Endothelial cell of umbilical vein (primary cell): ENCODE measurements at regions not wholly inside any gene's neighbourhood (a gene's known extent, or its start where the extent isn't known, plus 50 kb on each side); places are given as distances from the start of the nearest gene placed in this dataset.
A peak's percentile ranks its signal among the peaks of the same experiment; 100 is the strongest.

Experiments
- BruUV-seq: library from RNA; stranded (reverse); fragments of 400-500 nt; replicated peaks from 2 replicates; lab custom pipeline; 2021; lab: Mats Ljungman, UMichigan
- CTCF ChIA-PET: fragments of 300-600, 350-600 bp; sonication (Branson Sonifier 250); formaldehyde crosslinking; loops from one replicate; lab custom pipeline; 2021; ENCODE audit warnings: antibody characterized with exemption, inconsistent platforms; lab: Charles Lee
- POLR2A ChIA-PET: fragments of 300-600, 350-600 bp; sonication (Branson Sonifier 250); formaldehyde crosslinking; loops from one replicate; lab custom pipeline; 2021; ENCODE audit warnings: antibody characterized with exemption, inconsistent platforms; lab: Charles Lee
- DNase-seq: peaks from one replicate; pipeline ENCODE4 v3.0.0-alpha.2; 2011; ENCODE audit warnings: low read depth, low spot score
- FAIRE-seq: peaks from 2 replicates; lab custom pipeline; 2011; peaks lifted over from hg19 to GRCh38; lab: Jason Lieb, UNC
- H2AFZ ChIP-seq: 2 replicates; pipeline ENCODE4 v1.6.0; 2012; ENCODE audit warnings: low read depth, low read length, control low read depth, inconsistent platforms
- H3K27ac ChIP-seq: 2 replicates; pipeline ENCODE4 v1.5.1; 2011; ENCODE audit warnings: low read depth, mild to moderate bottlenecking, control low read depth, low read length, moderate library complexity; ENCODE audit not compliant: insufficient read depth
- H3K27me3 ChIP-seq, 2 experiments: 2 replicates each; pipeline versions ENCODE4 v1.6.0 to v1.6.1; 2011; ENCODE audit warnings: low read length in 2 of 2, mixed read lengths in 1 of 2; ENCODE audit not compliant: control insufficient read depth in 2 of 2, insufficient read depth in 2 of 2
- H3K36me3 ChIP-seq, 2 experiments: 2 replicates in 1 of 2; 3 replicates in 1 of 2; pipeline ENCODE4 v1.5.1; 2011; ENCODE audit warnings: low read length in 2 of 2, mild to moderate bottlenecking in 1 of 2, moderate library complexity in 1 of 2; ENCODE audit not compliant: control insufficient read depth in 2 of 2, insufficient read depth in 2 of 2; ENCODE audit errors: extremely low read depth in 1 of 2
- H3K4me1 ChIP-seq: 3 replicates; pipeline ENCODE4 v1.5.1; 2011; ENCODE audit warnings: mild to moderate bottlenecking, low read length; ENCODE audit not compliant: control insufficient read depth, insufficient read depth; ENCODE audit errors: extremely low read depth
- H3K4me2 ChIP-seq: 2 replicates; pipeline ENCODE4 v1.6.1; 2011; ENCODE audit warnings: low read length, control low read depth, mixed read lengths; ENCODE audit not compliant: insufficient read depth
- H3K4me3 ChIP-seq, 3 experiments: fragments of 200-600 bp in 1 of 3; sonication (generic), shearing (Covaris generic) in 1 of 3; replicated peaks in 1 of 3; 2 replicates each; pipeline ENCODE4 v1.5.1; 2011 to 2016; ENCODE audit warnings: control low read depth in 3 of 3, low read length in 3 of 3, mild to moderate bottlenecking in 2 of 3, inconsistent platforms in 1 of 3, low read depth in 1 of 3, moderate library complexity in 1 of 3; ENCODE audit not compliant: insufficient read depth in 1 of 3
- H3K79me2 ChIP-seq: 2 replicates; pipeline ENCODE4 v1.6.0; 2012; ENCODE audit warnings: low read length, inconsistent platforms; ENCODE audit not compliant: control insufficient read depth, insufficient read depth
- H3K9ac ChIP-seq: replicated peaks from 2 replicates; pipeline ENCODE3; 2011; ENCODE audit warnings: low read length, control low read depth; ENCODE audit not compliant: insufficient read depth; ENCODE audit errors: extremely low read depth
- H3K9me1 ChIP-seq: replicated peaks from 3 replicates; pipeline ENCODE4 v1.6.0; 2011; ENCODE audit warnings: mild to moderate bottlenecking, low read length; ENCODE audit not compliant: control insufficient read depth, insufficient read depth; ENCODE audit errors: extremely low read depth
- H3K9me3 ChIP-seq: replicated peaks from 2 replicates; pipeline ENCODE4 v1.5.1; 2012; ENCODE audit warnings: low read length, inconsistent platforms; ENCODE audit not compliant: control insufficient read depth, insufficient read depth
- H4K20me1 ChIP-seq: replicated peaks from 2 replicates; pipeline ENCODE3; 2011; ENCODE audit warnings: mild to moderate bottlenecking, low read length; ENCODE audit not compliant: control insufficient read depth, insufficient read depth; ENCODE audit errors: extremely low read depth
- EZH2 ChIP-seq: IDR thresholded peaks from 2 replicates; pipeline ENCODE4 v1.6.1; 2012; ENCODE audit warnings: borderline replicate concordance, low read depth, mild to moderate bottlenecking, moderate library complexity, low read length, inconsistent platforms; ENCODE audit not compliant: severe bottlenecking
- FOS ChIP-seq: IDR thresholded peaks from 2 replicates; pipeline ENCODE4 v1.6.1; 2011; ENCODE audit warnings: mild to moderate bottlenecking, low read length, moderate library complexity, borderline replicate concordance; ENCODE audit not compliant: insufficient read depth
- GATA2 ChIP-seq: IDR thresholded peaks from 2 replicates; pipeline ENCODE4 v1.7.0; 2011; ENCODE audit warnings: low read depth, mild to moderate bottlenecking, moderate library complexity, mixed read lengths, low read length; ENCODE audit not compliant: insufficient read length, insufficient read depth
- JUN ChIP-seq: IDR thresholded peaks from 2 replicates; pipeline ENCODE4 v1.6.1; 2011; ENCODE audit warnings: borderline replicate concordance, low read depth; ENCODE audit not compliant: insufficient read length, insufficient read depth
- MYC ChIP-seq: IDR thresholded peaks from one replicate; pipeline ENCODE4 v1.6.1; 2011; ENCODE audit warnings: mild to moderate bottlenecking, low read depth, low read length
- POLR2A ChIP-seq: IDR thresholded peaks from 2 replicates; pipeline ENCODE4 v1.6.1; 2012; ENCODE audit warnings: low read depth, mild to moderate bottlenecking, control low read depth, low read length
- POLR2AphosphoS5 ChIP-seq: IDR thresholded peaks from 2 replicates; pipeline ENCODE4 v1.6.1; 2012; ENCODE audit warnings: low read depth, mild to moderate bottlenecking, control low read depth, low read length, moderate library complexity; ENCODE audit not compliant: insufficient read depth
- dilution Hi-C: fragments of 300-500 bp; cut with MboI; formaldehyde crosslinking; loops from one replicate; pipeline ENCODE4 v1.15.0; 2019; ENCODE audit warnings: low sequenced_read_pairs; ENCODE audit not compliant: extremely low pct_ligation_motif_present
- intact Hi-C: fragments of 100-400 bp; cut with micrococcal nuclease; formaldehyde crosslinking; loops from one replicate; pipeline ENCODE4 v1.10.0; 2022
- TF ChIP-seq, protein P1 (sequence below): IDR thresholded peaks from 2 replicates; pipeline ENCODE4 v1.6.1; 2011; ENCODE audit not compliant: insufficient read depth, insufficient read length
- TF ChIP-seq, protein P2 (sequence below), 2 donors: IDR thresholded peaks; 1 replicate in 1 of 2; 2 replicates in 1 of 2; pipeline ENCODE4 v1.5.1; 2011; ENCODE audit warnings: low read length in 2 of 2, mild to moderate bottlenecking in 2 of 2, moderate library complexity in 2 of 2, control low read depth in 1 of 2, inconsistent platforms in 1 of 2, low read depth in 1 of 2; ENCODE audit not compliant: insufficient read depth in 1 of 2; ENCODE audit errors: extremely low read depth in 1 of 2

DNA sequence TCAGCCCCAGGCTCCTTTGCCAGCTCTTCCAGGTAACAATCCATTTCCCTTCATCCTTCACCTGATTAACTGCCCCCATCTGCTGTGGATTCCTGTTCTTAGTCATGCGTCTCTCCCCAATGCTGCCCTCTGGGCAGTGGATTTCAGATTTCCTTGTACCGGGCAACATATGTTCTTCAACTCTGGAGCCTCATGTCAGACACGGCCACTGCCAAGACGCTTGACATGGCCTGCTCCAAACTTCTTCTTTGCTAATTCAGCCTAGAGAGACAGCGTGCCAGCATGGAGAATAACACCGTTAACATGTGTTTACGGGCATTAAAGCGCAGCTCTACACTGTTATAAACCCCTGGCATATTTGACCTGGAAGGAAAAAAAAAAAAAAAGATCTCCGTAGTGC lies 1035.1 kb upstream of the NR2F2 start:
- H3K79me2 ChIP-seq: peaks cover 5% of the 10 kb centered on the region
- DNase-seq (no peak), FAIRE-seq (peak; percentile 72)
- no peaks in the 10 kb centered on the region for H3K9me1 ChIP-seq
- peak overlapping the region; percentile 67 for H3K9ac ChIP-seq
- dilution Hi-C loops (no loop called here), intact Hi-C loops (no loop called here)
- no peak for TF ChIP-seq FOS
- no peak for TF ChIP-seq POLR2AphosphoS5
- TF ChIP-seq MYC: no peak
- no peak for TF ChIP-seq JUN
- POLR2A ChIA-PET: interaction anchor here (0.7 to 1.3 kb wide), 5 partner anchors 29 to 1032 kb away, joined by 3 to 5 read pairs (median 3); no protein-coding TSS in a partner anchor
- peak overlapping the region; percentile 26 for H3K4me2 ChIP-seq
- peaks cover 39% of the 10 kb centered on the region for H3K4me1 ChIP-seq
- no peaks in the 10 kb centered on the region for H3K9me3 ChIP-seq
- H3K27ac ChIP-seq: peak overlapping the region; percentile 71
- H3K36me3 ChIP-seq: no peaks in the 10 kb centered on the region
- no peak overlapping the region for H3K4me3 ChIP-seq
- BruUV-seq: TSS peak; percentile 12
- CTCF ChIA-PET: interaction anchor here (1.0 to 3.0 kb wide), 9 partner anchors 9 to 1032 kb away, joined by 3 to 19 read pairs (median 4); no protein-coding TSS in a partner anchor
- H2AFZ ChIP-seq: no peak overlapping the region
- no peaks in the 10 kb centered on the region for H3K27me3 ChIP-seq
- no peaks in the 10 kb centered on the region for H4K20me1 ChIP-seq

DNA sequence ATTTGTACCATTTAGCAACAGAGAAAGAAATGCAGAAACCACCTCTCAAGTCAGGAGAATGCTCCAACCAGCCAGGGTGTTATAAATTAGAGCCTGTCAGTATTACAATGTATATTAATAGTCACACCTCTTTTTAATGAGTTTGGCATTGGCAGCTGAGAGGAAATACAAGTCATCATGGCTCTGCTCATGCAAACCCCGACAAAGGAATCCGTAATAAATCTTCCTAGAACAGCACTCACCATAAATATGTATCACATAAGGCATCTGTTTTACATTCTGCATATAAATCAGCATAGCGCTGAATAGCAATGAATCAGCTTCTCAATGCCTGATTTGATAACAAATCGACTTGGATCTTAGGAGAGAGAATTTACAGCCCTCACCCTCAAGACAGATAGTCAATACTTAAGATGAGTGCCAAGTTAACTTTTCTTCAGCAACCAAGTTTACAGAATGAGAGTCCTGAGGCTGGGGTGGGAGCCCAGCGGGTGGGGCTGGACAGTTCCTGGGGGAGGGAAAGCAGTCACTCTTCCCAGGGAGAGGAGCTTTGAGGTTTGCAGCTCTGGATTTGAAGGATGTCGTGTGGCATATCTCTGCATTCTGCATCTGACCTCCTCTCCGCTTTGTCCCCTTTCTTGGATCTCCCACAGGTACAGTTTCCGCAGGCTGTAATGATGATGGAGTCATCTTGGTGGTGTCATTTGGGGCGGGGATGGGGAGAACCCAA lies 1034.4 kb upstream of the NR2F2 start:
- no peaks in the 10 kb centered on the region for H3K9me1 ChIP-seq
- peaks cover 44% of the 10 kb centered on the region for H3K4me1 ChIP-seq
- no peaks in the 10 kb centered on the region for H4K20me1 ChIP-seq
- H3K9ac ChIP-seq: peak overlapping the region; percentile 67
- intact Hi-C loops: loop anchor here (1.0 to 2.0 kb wide), 4 partner anchors 8 to 689 kb away; no protein-coding TSS in a partner anchor
- peak; percentile 87 for FAIRE-seq
- BruUV-seq: TSS peak; percentile 43
- POLR2A ChIA-PET: interaction anchor here (0.7 to 1.3 kb wide), 8 partner anchors 8 to 1031 kb away, joined by 3 to 5 read pairs (median 3); no protein-coding TSS in a partner anchor
- no peaks in the 10 kb centered on the region for H3K27me3 ChIP-seq
- peak overlapping the region; percentile 26 for H3K4me2 ChIP-seq
- CTCF ChIA-PET: interaction anchor here (0.6 to 3.0 kb wide), 13 partner anchors 9 to 1031 kb away, joined by 3 to 19 read pairs (median 4); no protein-coding TSS in a partner anchor
- H2AFZ ChIP-seq: no peak overlapping the region
- peak overlapping the region in 1 of 3 experiments; percentile 1 for H3K4me3 ChIP-seq
- TF ChIP-seq POLR2AphosphoS5 (peak; percentile 50), EZH2 (no peak), POLR2A (peak; percentile 57), GATA2 (peak; percentile 73), FOS (peak; percentile 56), JUN (peak; percentile 86), MYC (no peak)
- TF ChIP-seq, protein P1, sequence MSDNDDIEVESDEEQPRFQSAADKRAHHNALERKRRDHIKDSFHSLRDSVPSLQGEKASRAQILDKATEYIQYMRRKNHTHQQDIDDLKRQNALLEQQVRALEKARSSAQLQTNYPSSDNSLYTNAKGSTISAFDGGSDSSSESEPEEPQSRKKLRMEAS: no peak
- TF ChIP-seq, protein P2, sequence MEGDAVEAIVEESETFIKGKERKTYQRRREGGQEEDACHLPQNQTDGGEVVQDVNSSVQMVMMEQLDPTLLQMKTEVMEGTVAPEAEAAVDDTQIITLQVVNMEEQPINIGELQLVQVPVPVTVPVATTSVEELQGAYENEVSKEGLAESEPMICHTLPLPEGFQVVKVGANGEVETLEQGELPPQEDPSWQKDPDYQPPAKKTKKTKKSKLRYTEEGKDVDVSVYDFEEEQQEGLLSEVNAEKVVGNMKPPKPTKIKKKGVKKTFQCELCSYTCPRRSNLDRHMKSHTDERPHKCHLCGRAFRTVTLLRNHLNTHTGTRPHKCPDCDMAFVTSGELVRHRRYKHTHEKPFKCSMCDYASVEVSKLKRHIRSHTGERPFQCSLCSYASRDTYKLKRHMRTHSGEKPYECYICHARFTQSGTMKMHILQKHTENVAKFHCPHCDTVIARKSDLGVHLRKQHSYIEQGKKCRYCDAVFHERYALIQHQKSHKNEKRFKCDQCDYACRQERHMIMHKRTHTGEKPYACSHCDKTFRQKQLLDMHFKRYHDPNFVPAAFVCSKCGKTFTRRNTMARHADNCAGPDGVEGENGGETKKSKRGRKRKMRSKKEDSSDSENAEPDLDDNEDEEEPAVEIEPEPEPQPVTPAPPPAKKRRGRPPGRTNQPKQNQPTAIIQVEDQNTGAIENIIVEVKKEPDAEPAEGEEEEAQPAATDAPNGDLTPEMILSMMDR (IDR thresholded peaks at IDR 0.05; ENCODE audit: extremely low read depth in 1 of 2, insufficient read depth in 1 of 2, low read depth in 1 of 2, low read length in 2 of 2): no peak
- H3K27ac ChIP-seq: peak overlapping the region; percentile 71
- H3K79me2 ChIP-seq: peaks cover 5% of the 10 kb centered on the region
- DNase-seq: peak; percentile 96
- H3K9me3 ChIP-seq: no peaks in the 10 kb centered on the region
- dilution Hi-C loops: no loop called here
- no peaks in the 10 kb centered on the region for H3K36me3 ChIP-seq
